ENCODE measurements at regions not wholly inside any gene's neighbourhood (a gene's known extent, or its start where the extent isn't known, plus 50 kb on each side); places are given as distances from the start of the nearest gene placed in this dataset.

DNA sequence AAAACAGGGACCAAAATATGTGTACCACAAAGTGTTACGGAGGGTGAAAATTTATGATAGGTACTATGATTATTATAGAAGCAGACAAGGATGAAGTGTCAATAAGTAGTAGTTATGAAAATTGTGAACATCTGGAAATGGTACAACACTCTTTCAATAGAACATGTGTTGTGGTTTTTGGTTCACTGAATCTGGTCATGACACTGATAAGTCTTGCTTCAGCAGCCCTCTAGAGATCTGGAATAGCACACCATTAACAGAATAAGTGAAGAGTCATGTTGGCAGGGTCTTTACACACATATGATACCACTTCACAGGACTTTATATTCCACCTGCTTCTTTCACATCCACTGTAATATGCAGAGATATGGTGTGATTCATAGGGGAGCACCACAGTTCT, 985.2 kb upstream of the SEMA6D start:
- TF ChIP-seq EP300 (IDR thresholded peaks at IDR 0.05) (no peak), CTCF (IDR thresholded peaks at IDR 0.05) (no peak), POLR2A (IDR thresholded peaks at IDR 0.05) (no peak)
